Neuron (in vitro differentiated cells): ENCODE measurements at regions not wholly inside any gene's neighbourhood (a gene's known extent, or its start where the extent isn't known, plus 50 kb on each side); places are given as distances from the start of the nearest gene placed in this dataset.

Experiments used
- H2AFZ ChIP-seq: one replicate; pipeline ENCODE4 v1.6.1; 2013; ENCODE audit warnings: low read depth, mild to moderate bottlenecking, inconsistent platforms, low read length, moderate library complexity
- H3K27me3 ChIP-seq: one replicate; pipeline ENCODE4 v1.6.1; 2013; ENCODE audit warnings: low read length; ENCODE audit not compliant: insufficient read depth
- H3K36me3 ChIP-seq: one replicate; pipeline ENCODE4 v1.6.1; 2013; ENCODE audit warnings: low read length; ENCODE audit not compliant: insufficient read depth
- H3K4me1 ChIP-seq: one replicate; pipeline ENCODE4 v1.6.1; 2013; ENCODE audit warnings: low read length; ENCODE audit not compliant: insufficient read depth
- H3K4me3 ChIP-seq: 2 replicates; pipeline ENCODE4 v1.5.1; 2013; ENCODE audit warnings: mild to moderate bottlenecking, low read length, moderate library complexity
- H3K9me3 ChIP-seq: one replicate; pipeline ENCODE4 v1.6.1; 2013; ENCODE audit warnings: low read length

DNA sequence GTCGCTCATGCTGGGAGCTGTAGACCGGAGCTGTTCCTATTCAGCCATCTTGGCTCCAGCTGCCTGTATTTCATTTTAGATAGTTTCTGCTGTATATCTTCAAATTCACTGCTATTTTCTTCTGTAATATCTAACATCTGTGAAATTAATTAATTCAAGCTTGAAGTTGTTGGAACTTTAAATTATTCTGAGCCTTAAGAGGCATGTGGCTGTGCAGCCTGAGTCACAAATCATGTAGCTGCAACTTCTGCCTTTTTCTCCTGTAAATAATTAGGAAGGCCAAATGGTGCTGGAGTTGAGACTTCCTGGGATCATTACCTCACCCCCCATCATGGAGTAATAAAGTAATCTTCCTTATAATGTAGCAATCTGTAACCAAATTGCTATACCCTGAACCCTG lies 183.3 kb upstream of the PCSK5 start:
- H3K9me3 ChIP-seq, result no peaks in the 10 kb centered on the region
- no peaks in the 10 kb centered on the region for H3K27me3 ChIP-seq
- no peaks in the 10 kb centered on the region for H3K4me1 ChIP-seq
- no peak overlapping the region for H3K4me3 ChIP-seq
- H3K36me3 ChIP-seq, result no peaks in the 10 kb centered on the region
- no peak overlapping the region for H2AFZ ChIP-seq

DNA sequence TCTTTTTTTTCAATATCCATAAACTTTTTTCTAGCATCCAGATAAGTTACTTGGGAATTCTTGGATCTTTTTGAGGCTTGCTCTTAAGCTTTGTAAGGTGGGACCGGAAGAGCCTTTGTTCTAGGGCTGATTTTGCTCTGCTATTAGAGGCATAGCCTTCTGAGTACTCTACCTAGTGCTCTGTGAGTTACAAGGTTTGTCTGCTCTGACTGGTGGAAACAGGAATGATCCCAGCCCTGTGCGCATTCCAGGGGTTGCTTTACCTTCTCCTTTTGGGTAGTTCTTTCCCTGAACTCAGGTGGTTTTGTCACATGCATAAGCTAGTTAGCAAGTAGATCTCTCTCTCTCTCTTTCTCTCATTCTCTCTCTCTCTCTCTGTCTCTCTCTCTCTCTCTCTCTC lies 180.8 kb upstream of the PCSK5 start:
- H2AFZ ChIP-seq, result no peak overlapping the region
- no peak overlapping the region for H3K4me3 ChIP-seq
- no peaks in the 10 kb centered on the region for H3K27me3 ChIP-seq
- no peaks in the 10 kb centered on the region for H3K9me3 ChIP-seq
- no peaks in the 10 kb centered on the region for H3K4me1 ChIP-seq
- H3K36me3 ChIP-seq, result no peaks in the 10 kb centered on the region

DNA sequence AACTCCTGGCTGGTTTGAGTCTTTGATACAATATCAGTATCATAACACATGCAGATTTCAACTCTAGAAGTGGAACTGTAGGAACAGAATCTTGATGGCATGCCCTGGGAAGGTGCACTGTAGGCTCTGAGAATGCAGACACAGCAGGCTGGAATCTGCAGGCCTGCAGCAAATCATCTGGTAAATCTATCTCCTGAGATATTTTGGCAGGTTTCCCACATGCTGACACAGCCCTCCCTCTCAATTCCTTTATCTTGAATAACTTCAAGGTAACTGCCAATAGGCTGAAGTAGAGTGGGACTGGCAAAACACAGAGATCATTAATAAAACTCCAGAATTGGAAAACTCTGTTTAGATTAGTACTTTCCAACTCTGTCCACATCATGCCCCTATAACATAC lies 177.8 kb upstream of the PCSK5 start:
- Histone ChIP-seq H3K4me3 (no peak overlapping the region), H3K27me3 (no peaks in the 10 kb centered on the region), H2AFZ (no peak overlapping the region), H3K4me1 (no peaks in the 10 kb centered on the region), H3K9me3 (no peaks in the 10 kb centered on the region), H3K36me3 (no peaks in the 10 kb centered on the region)

GRCh38 chr9:75713335-75713734 lies 177.1 kb upstream of the PCSK5 start:
- H3K9me3 ChIP-seq, result no peaks in the 10 kb centered on the region
- no peaks in the 10 kb centered on the region for H3K4me1 ChIP-seq
- no peaks in the 10 kb centered on the region for H3K27me3 ChIP-seq
- no peaks in the 10 kb centered on the region for H3K36me3 ChIP-seq
- no peak overlapping the region for H3K4me3 ChIP-seq
- H2AFZ ChIP-seq, result no peak overlapping the region

DNA sequence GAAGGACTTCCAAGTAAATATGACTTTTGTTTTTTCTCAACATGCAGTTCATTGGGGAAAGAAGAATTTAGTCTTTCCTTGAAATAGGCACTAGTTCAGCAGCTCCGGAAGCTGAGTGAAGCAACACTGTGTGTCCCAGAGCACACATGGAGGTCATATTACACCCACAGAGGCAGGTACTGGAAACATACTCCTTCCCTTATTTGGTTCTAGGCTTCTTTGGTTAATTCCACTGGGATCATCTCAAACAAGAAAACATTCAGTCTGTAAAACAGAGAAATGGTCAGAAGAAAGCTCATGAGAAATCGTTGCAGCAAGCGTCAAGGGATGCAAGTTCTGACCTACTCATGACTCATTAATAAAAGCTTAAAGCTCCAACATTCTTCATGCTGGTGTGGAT lies 175.1 kb upstream of the PCSK5 start:
- H3K36me3 ChIP-seq, result no peaks in the 10 kb centered on the region
- no peak overlapping the region for H3K4me3 ChIP-seq
- no peaks in the 10 kb centered on the region for H3K4me1 ChIP-seq
- no peaks in the 10 kb centered on the region for H3K27me3 ChIP-seq
- no peaks in the 10 kb centered on the region for H3K9me3 ChIP-seq
- H2AFZ ChIP-seq, result no peak overlapping the region

DNA sequence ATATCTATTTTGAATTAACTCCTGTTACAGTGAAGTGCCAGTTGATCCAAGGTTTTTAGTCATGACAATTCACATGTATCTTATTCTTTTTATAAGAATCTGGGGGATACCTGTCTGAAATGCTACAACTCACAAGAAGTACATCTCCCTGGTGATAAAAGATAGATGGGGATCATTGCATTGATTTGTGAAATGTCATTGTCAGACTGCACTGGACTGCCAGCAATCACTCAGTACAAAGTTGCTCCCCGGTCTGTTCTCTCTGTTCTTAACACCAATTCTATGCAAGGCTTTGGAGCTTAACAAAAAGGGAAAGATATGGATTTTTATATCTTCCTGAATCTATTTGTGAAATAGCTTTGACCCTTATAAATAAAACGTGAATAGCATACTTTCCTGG lies 171.8 kb upstream of the PCSK5 start:
- Histone ChIP-seq H3K9me3 (no peaks in the 10 kb centered on the region), H3K4me3 (no peak overlapping the region), H3K36me3 (no peaks in the 10 kb centered on the region), H2AFZ (no peak overlapping the region), H3K27me3 (no peaks in the 10 kb centered on the region), H3K4me1 (no peaks in the 10 kb centered on the region)

DNA sequence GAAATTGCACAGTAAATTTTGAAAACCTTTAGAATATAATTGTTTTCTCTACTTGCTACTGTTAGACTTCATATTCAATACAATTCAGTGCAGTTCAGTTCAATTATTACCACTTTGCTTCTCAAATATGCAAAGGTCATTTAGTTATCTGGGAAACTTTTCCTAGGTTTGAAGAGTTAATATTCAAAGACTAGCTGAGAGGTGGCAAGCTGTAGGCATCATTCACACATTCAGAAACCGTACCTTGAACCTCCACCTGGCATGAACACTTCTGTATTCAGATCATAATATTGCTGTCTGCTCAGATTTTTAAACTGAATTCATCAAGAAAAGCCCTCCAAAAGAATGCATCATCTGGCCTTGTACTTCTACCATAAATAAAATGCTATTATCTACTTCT lies 162.1 kb upstream of the PCSK5 start:
- no peak overlapping the region for H2AFZ ChIP-seq
- no peak overlapping the region for H3K4me3 ChIP-seq
- H3K27me3 ChIP-seq, result no peaks in the 10 kb centered on the region
- H3K4me1 ChIP-seq, result no peaks in the 10 kb centered on the region
- H3K9me3 ChIP-seq, result no peaks in the 10 kb centered on the region
- no peaks in the 10 kb centered on the region for H3K36me3 ChIP-seq

GRCh38 chr9:75734802-75735201 lies 155.7 kb upstream of the PCSK5 start:
- Histone ChIP-seq H2AFZ (no peak overlapping the region), H3K9me3 (no peaks in the 10 kb centered on the region), H3K4me3 (no peak overlapping the region), H3K4me1 (no peaks in the 10 kb centered on the region), H3K27me3 (no peaks in the 10 kb centered on the region), H3K36me3 (no peaks in the 10 kb centered on the region)

- H3K4me3 ChIP-seq, result no peak overlapping the region
- H3K27me3 ChIP-seq, result no peaks in the 10 kb centered on the region
- H3K36me3 ChIP-seq, result no peaks in the 10 kb centered on the region
- H3K9me3 ChIP-seq, result no peaks in the 10 kb centered on the region
- no peak overlapping the region for H2AFZ ChIP-seq
- no peaks in the 10 kb centered on the region for H3K4me1 ChIP-seq
Observed at GRCh38 chr9:75739884-75740611, 150.4 kb upstream of the PCSK5 start.

- H3K4me1 ChIP-seq, result no peaks in the 10 kb centered on the region
- H3K9me3 ChIP-seq, result no peaks in the 10 kb centered on the region
Observed at GRCh38 chr9:75743855-75744254, 146.6 kb upstream of the PCSK5 start.

GRCh38 chr9:75754080-75754479 lies 136.4 kb upstream of the PCSK5 start:
- Histone ChIP-seq H3K9me3 (no peaks in the 10 kb centered on the region), H3K27me3 (no peaks in the 10 kb centered on the region), H3K4me3 (no peak overlapping the region), H3K4me1 (no peaks in the 10 kb centered on the region), H3K36me3 (no peaks in the 10 kb centered on the region), H2AFZ (no peak overlapping the region)

More at GRCh38 chr9:75743855-75744254, 146.6 kb upstream of the PCSK5 start:
- H3K4me3 ChIP-seq, result no peak overlapping the region
- H3K27me3 ChIP-seq, result no peaks in the 10 kb centered on the region
- no peaks in the 10 kb centered on the region for H3K36me3 ChIP-seq
- H2AFZ ChIP-seq, result no peak overlapping the region

- H3K36me3 ChIP-seq, result no peaks in the 10 kb centered on the region
- H3K4me1 ChIP-seq, result no peaks in the 10 kb centered on the region
- no peak overlapping the region for H3K4me3 ChIP-seq
- H3K9me3 ChIP-seq, result no peaks in the 10 kb centered on the region
- no peak overlapping the region for H2AFZ ChIP-seq
- no peaks in the 10 kb centered on the region for H3K27me3 ChIP-seq
Observed at GRCh38 chr9:75775166-75775565, 115.3 kb upstream of the PCSK5 start.

- H3K9me3 ChIP-seq, result no peaks in the 10 kb centered on the region
- H3K4me3 ChIP-seq, result no peak overlapping the region
- no peak overlapping the region for H2AFZ ChIP-seq
- H3K36me3 ChIP-seq, result no peaks in the 10 kb centered on the region
- H3K27me3 ChIP-seq, result no peaks in the 10 kb centered on the region
- no peaks in the 10 kb centered on the region for H3K4me1 ChIP-seq
Observed at GRCh38 chr9:75775966-75776691, 114.3 kb upstream of the PCSK5 start.

DNA sequence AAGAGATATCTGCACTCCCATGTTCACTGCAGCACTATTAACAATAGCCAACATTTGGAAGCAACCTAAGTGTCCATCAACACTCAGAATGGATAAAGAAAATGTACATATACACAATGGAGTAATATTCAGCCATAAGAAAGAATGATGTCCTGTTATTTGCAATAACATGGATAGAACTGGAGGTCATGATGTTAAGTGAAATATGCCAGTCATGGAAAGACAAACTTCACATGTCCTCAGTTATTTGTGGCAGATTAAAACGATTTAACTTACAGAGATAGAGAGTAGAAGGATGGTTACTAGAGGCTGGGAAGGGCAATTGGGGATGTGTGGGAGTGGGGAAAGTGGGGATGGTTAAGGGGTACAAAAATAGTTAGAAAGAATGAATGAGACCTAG lies 110.3 kb upstream of the PCSK5 start:
- Histone ChIP-seq H3K36me3 (no peaks in the 10 kb centered on the region), H3K9me3 (no peaks in the 10 kb centered on the region), H2AFZ (no peak overlapping the region), H3K4me3 (no peak overlapping the region), H3K4me1 (no peaks in the 10 kb centered on the region), H3K27me3 (no peaks in the 10 kb centered on the region)
